HG03342 (cell line): ENCODE measurements at regions not wholly inside any gene's neighbourhood (a gene's known extent, or its start where the extent isn't known, plus 50 kb on each side); places are given as distances from the start of the nearest gene placed in this dataset.
"Not testable (repeated sequence)": the region's sequence is repeated elsewhere in the genome, so short reads cannot be mapped to it uniquely, and the experiment has no call there.

Source experiments
- ATAC-seq: cut with Tn5 transposase; IDR thresholded peaks from one replicate; pipeline ENCODE4 v1.9.1; 2021; ENCODE audit warnings: mild to moderate bottlenecking, moderate library complexity; ENCODE audit not compliant: unreplicated experiment

DNA sequence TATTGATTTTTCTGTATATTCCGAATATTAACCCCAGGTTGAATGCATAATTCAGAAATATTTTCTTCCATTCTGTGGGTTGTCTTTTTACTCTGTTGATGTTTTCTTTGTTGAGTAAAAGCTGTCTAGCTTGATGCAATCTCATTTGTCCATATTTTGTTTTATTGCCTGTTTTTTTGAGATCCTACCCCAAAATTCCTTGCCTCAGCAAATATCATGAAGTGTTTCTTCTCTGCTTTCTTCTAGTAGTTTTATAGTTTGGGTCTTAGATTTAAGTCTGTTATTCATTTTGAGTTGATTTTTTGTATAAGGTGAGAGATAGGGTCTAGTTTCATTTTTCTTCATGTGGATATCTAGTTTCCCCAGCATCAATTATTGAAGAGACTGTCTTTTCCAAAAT, 467.9 kb upstream of the GCFC2 start:
- no peak for ATAC-seq

DNA sequence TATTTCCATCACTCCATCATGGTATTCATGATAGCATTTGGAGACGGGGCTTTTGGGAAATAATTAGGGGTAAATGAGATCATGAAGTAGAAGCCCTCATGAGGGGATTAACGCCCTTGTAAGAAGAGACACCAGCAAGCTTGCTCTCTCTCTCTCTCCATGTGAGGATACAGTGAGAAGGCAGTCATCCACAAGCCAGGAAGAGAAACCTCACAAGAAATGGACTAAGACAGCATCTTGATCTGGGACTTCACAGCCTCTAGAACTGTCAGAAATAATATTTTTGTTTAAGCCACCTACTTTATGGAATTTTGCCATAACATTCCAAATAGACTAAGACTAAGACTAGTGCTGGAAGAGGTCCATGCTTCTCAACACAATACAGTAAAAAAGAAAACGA, 464.6 kb upstream of the GCFC2 start:
- ATAC-seq: no peak

DNA sequence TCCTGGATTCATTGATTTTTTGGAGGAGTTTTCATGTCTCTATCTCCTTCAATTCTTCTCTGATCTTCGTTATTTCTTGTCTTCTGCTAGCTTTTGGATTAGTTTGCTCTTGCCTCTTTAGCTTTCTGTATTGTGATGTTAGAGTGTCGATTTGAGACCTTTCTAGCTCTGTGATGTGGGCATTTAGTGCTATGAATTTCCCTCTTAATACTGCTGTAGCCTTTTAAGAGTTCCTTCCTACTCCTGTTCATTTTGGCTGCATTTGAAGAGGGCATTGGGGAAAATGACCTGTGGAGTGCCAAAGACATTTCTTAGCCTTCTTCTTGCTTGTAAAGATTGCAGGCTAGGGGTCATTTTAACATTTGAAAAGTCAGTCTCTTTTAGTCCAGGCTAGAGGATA, 463.8 kb upstream of the GCFC2 start:
- ATAC-seq: no peak

DNA sequence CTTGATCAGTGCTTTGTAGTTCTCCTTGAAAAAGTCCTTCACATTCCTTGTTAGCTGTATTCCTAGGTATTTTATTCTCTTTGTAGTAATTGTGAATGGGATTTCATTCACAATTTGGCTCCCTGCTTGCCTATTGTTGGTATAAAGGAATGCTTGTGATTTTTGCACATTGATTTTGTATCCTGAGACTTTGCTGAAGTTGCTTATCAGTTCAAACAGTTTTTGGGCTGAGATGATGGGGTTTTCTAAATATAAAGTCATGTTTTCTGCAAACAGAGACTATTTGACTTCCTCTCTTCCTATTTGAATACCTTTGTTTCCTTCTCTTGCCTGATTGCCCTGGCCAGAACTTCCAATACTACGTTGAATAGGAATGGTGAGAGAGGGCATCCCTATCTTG, 462.5 kb upstream of the GCFC2 start:
- not testable (repeated sequence) for ATAC-seq

DNA sequence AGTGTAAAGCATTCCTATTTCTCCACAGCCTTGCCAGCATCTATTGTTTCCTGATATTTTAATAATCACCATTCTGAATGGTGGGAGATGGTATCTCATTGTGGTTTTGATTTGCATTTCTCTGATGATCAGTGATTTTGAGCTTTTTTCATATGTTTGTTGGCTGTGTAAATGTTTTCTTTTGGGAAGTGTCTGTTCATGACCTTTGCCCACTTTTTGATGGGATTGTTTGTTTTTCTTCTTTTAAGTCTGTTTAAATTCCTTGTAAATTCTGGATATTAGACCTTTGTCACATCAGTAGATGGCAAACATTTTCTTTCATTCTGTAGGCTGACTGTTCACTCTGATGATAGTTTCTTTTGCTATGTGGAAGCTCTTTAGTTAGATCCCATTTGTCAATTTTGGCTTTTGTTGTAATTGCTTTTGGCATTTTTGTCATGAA, 461.5 kb upstream of the GCFC2 start:
- ATAC-seq: not testable (repeated sequence)

DNA sequence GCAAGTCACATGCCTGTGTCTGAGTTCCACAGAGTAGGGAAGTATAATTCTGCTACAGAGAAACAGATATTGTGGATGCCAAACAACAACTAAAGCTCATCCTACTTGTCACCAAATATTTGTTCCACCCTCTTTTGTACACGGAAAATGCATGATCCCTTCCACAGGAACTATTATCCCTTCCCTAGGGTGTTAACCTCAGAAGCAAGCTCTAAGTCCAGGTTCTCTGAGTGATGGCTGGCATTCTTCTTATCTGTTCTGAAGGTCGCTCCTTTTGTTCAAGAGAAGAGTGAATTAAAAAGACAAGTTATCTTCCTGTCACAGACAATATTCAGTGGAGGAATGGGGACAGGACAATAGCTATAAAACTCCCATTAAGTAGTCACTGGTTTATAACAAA, 460.1 kb upstream of the GCFC2 start:
- ATAC-seq: no peak

DNA sequence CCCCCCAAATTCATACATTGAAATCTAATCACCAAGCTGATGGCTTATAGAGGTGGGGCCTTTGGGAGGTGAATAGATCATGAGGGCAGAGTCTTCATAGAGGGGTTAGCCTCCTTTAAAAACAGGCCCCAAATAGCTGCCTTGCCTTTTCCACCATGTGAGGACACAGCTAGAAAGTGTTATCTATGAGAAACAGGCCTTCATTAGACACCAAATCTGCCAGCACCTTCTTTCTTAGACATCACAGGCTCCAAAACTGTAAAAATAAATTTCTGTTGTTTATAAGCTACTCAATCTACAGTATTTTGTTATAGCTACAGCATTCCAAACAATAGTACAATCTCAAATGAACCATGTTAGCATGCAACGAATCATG, 459.3 kb upstream of the GCFC2 start:
- no peak for ATAC-seq

DNA sequence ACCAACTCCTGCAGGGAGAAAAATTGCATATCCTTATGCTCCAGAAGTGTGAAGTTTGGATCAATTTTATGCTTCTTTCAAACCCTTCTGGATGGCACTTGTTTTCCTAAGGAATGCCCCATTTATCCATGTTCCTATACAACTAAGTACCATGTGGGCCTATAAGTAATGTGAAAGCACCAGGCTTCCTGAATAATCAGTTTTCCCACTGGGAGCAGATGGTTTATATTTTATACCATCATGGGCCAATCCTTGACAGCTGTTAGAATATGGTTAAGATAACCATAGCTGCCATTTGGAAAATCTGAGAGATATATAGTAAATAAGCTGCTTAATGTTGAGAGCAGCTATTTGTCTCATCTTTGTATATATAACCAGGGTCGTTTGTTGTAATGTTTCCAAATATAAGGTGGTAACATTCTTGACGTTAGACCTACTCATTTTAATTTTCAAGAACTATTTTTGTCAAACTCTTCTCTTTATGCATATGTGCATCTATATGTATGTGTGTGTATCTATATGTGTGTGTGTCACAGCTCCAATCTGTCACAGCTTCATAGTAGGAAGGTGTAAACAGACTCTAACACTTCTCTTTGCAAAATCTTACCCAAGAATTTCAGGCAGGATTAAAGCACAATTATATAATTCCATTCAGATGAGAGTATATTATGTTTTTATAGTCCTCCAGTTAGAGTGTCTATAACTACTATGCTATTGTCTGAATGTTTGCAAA, 458.7 kb upstream of the GCFC2 start:
- no peak for ATAC-seq

DNA sequence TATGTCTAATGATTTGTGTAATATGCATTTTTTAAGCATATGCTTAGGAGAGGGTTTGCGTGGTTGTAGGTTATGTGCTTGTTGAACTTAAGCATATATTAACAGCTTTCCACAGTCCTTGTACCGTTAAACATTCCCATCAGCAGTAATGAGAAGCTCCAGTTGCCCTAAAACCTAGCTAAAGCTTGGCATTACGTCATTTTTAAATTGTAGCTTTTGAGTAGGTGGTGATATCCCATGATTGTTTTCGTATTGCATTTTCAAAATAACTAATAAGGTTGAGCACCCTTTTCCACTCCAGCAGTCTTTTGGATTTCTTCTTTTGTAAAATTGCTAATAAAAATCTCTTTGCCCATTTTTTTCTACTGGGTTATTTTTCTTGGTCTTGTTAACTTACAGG, 453.1 kb upstream of the GCFC2 start:
- ATAC-seq: no peak

DNA sequence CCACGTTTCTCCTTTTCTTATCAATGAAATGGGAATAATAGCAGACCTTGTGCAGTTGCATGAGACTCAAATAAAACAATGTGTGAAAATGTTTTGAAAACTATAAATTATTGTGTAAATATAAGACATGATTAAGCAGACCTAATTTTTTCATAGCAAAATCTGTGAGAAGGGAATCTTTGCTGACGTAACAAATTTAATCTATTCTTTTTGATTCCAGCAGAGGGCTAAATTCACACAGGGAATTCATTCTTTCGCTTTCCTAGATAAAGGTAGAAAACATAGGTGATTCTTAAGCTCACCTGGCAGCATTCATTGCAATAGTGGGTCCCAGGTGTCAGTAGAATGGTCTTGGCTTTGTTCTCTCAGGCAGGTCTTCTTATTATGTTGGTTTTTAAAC, 450.0 kb upstream of the GCFC2 start:
- ATAC-seq: no peak

DNA sequence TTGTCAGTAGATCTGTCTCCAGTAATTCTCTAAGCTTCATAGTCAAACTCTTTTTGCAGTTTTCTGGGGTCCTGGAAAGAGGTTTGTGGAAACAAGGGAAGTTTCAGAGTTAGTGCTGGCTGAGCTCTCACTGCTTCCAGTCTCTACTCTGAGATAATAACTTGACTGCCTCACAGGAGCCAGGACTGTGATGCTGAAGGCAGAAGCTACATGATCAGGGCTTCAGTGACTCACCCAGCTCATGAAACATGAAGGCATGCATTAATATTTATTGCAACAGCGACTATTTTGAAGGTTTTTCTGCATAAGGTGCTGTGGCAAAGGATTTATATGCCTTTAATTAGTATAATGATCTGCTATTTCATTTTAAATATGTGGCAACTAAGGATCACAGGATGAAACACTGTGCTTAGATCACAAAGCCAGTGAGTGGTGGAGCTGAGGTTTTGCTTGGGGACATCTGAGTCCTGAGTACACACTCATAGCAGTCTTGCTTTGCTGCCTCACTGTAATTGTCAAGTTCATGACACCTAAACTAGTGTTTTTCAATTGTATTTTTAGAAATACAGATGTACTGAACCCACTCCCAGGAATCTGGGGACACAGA, 448.4 kb upstream of the GCFC2 start:
- ATAC-seq: no peak

DNA sequence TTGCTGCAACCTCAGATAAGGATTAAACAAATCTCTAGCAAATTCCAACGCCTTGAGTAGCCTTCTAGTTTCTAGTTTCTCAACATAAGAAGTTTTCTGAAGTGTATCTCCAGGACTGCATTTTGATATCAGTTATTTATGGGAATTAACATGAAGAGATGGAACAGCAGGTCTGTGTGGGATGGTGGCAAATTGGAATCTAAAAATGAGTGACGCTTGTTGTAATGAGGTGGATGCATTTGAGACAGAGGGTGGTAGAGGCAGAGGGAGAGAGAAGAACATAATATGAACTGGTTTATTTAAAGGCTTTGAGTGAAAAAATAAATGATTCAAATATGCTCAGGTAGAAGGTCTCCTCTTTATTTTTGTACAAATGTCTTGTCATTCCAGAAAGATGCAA, 446.8 kb upstream of the GCFC2 start:
- ATAC-seq: no peak

DNA sequence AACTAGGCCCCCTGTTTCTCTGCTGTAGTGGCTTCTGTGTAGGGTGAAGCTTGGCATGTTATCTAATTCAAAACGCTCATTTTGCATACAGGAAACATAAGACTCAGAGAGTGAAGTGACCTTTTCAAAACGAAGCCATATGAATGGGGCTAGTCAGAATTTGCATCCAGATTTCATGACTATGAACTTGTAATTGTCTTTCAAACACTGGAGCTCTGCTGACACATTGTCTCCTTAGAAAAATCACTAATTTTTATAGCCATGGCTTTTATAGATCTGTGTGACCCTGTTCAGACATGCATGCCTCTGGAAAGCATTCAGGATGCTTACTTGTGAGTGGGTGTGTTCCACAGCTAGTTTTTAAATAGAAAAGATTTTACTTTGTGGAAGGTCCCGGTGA, 444.3 kb upstream of the GCFC2 start:
- no peak for ATAC-seq

DNA sequence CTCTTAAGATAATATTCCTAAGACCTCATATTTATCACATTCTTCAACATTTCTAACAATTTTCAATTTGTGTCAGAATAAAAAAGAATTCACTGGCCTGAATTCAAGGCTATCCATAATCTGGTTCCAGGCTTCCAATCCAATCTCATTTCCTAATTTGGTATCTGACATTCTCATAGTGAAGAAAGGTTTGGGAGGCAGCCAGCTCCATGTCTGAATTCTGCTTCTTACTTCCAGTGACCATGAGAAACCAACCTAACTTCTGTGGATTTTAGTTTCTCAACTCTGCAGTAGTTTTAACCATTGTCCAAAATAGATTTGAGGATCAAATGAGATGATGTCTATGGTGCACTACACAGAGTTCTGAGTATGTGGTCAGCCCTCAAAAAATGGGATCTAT, 439.1 kb upstream of the GCFC2 start:
- no peak for ATAC-seq

DNA sequence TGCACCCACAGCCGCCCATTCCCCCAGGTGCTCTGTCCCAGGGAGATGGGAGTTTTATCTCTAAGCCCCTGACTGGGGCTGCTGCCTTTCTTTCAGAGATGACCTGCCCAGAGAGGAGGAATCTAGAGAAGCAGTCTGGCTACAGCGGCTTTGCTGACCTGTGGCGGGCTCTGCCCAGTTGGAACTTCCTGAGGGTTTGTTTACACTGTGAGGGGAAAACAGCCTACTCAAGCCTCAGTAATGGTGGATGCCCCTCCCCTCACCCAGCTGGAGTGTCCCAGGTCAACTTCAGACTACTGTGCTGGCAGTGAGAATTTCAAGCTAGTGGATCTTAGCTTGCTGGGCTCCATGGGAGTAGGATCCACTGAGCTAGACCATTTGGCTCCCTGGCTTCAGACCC, 428.6 kb upstream of the GCFC2 start:
- not testable (repeated sequence) for ATAC-seq

DNA sequence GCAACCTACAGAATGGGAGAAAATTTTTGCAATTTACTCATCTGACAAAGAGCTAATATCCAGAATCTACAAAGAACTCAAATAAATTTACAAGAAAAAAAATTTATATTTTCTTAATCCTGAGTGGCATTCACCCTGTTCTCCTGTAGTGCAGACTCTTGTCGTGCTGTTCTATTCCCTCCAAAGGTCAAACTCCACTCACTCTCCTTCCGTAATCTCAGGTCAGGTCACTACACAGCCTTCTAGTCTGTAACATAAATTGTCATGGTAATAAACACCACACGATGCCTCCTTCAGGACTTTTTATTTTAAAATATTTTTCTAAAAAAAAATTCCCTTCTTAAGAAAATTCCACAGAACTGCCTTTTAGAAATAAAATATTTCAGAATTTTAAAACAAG, 417.9 kb upstream of the GCFC2 start:
- no peak for ATAC-seq

DNA sequence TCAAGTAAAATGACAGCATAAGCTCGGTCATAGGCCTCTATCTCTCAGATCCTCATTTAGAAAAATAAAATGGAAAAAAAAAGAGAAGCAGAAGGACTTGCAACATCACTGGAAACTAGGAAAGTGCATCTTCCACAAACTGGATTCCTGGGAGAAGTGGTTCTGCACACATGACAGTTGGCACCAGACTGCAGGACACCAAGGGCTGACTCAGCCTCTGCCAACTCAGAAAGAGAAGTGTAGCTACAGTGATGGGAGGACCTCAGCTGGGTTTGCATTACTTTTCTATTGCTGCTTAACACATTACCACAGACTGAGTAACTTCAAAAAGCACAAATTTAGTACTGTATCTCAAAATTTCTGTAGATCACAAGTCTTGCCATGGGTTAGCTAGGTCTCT, 409.5 kb upstream of the GCFC2 start:
- ATAC-seq: no peak

DNA sequence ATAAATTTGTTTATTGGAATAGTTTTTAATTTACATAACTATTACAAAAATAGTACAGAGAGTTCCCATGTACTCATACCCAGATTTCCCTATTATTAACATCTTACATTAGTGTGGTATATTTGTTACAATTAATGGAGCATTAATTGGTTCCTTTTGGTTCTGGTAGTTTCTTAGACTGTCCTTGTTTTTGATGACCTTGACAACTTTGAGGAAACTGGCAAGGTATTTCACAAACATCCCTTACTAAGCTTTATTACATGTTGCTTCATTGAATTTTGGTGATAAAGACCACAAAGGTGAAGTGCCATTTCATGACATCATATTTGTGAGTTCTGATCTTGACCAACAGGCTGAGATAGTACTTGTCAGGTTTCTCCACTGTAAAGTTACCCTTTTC, 379.0 kb upstream of the GCFC2 start:
- ATAC-seq: no peak

DNA sequence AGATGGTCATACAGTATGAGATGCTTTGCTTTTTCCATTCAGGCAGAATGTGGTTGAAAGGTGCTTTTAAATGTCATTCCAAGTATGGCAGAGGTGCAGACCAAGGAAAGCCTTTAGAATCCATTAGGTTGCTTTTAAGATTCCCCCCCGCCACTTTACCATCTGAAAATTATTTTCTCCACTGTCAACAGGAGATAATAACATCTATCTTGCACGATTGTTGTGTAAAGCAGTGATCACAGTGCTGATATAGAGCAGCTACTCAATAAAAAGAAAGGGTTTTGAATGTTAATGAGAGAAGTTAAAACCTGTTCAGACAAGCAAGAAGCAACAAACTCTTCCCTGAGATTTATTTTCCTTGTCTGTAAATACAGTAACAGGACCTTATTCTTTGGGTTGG, 372.5 kb upstream of the GCFC2 start:
- ATAC-seq: no peak

DNA sequence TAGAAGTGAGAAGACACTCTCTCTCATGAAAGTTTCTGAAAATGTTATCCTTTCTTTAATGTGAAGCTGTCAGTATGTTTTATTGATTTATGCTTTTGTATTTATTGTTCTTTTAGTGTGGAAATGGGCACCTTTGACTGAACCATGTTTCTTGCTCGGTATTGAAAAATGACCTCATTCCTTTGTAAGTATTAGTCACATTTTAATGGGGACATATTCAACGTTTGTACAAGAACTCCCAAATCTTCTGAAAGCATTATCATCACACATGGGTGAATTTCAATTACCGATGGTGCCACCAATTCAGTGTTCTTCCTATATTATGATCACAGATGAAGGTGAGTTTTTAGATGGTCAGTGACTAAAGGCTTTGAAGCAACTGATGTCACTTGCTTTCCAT, 371.8 kb upstream of the GCFC2 start:
- ATAC-seq: no peak

DNA sequence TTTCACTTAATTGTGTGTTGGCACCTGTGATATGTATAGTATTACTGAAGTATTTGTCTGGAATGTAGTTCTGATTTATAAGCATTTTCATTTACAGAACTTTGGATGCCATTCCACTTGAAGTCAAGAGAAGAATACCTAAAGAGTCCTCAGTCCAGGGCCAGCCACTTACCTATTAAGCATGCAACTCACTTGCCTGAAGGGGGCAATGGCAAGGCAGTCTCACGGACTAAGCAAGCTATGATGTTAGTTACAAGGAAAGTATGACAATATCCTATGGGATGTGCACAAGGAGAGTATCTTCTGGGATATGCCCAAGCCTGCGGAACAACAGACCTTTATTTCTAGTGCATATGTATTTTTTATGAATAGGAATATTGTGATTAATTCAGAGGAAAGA, 369.4 kb upstream of the GCFC2 start:
- no peak for ATAC-seq

DNA sequence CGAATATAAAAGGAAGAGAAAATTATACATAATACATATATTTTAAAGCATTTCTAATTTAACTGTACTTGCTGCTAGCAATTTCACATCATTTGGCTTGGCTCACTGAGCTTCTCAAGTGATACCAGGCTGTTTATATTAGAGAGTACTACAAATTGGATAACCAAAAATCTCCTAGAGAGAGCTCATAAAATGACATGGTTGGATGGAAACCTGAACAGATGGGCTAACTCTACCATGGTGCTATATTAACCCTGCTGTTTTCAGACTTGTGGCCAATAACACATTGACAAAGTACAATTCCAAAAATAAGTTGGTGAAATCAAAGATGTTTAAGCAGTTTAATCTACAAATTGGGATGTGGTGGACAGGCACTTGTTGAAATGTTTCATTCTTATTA, 364.4 kb upstream of the GCFC2 start:
- no peak for ATAC-seq

DNA sequence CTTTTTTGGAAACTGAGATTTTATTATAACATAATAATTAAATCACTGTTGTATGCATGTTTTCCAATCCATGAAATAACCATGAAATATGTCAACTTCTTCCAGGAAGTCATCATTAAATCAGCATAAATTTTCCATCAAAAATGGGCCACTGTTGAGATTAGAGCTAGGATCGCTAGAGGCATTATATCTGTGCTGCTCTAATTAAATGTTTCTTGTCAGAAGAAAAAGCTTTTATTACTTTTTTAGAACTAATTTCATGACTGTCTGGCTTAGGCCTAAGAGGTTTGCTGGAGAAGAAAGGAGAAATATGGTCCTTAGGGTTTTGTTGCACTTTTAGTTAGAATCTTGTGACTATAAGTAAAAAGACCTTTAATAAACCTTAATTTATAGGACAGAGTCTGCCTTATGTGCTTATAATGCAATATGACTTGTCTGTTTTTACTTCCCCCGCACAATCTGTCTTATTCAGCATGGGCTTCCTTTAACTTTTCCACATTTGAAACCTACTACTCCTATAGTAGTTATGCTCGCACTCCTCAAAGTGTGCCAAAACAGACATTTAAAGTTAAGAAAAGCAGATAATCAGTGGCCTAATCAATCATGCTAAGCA, 363.4 kb upstream of the GCFC2 start:
- no peak for ATAC-seq
